HG02885 (cell line): ENCODE measurements at regions not wholly inside any gene's neighbourhood (a gene's known extent, or its start where the extent isn't known, plus 50 kb on each side); places are given as distances from the start of the nearest gene placed in this dataset.

Experiments used
- ATAC-seq: cut with Tn5 transposase; IDR thresholded peaks from one replicate; pipeline ENCODE4 v1.9.1; 2021; ENCODE audit warnings: mild to moderate bottlenecking; ENCODE audit not compliant: unreplicated experiment, poor library complexity

DNA sequence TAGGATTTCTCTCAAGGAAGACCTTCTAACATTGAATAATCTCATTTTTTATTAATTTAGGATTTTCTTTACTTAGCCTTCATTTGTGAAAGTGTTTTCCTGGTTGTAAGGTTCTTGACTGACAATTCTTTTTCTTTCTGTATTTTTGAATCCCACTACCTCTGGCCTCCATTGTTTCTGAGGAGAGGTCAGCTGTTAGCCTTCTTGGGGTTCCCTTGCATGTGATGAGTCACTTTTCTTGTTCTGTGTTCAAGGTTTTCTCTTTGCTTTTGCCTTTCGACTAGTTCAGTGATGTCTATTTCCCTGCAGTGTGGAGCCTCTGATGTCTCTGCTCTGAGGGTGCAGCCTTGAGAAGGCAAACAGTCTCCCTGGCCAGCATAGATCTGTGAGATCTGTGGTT lies 304.1 kb upstream of the ZNF32 start:
- no peak for ATAC-seq

DNA sequence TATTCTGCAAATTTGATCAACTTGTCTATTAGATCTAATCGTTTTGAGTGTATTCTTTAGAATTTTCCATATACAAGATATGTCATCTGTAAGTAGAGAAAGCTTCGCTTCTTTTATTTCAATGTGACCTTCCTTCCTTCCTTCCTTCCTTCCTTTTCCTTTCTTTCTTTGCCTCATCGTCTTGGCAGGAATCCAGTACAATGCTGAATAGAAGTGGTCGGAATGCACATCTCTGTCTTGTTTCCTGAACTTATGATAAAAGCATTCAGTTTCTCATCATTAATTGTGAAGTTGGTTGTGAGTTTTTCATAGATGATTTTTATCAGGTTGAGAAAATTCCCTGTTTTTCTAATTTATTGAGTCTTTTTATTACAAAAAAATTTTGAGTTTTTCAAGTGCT lies 300.7 kb upstream of the ZNF32 start:
- no peak for ATAC-seq

DNA sequence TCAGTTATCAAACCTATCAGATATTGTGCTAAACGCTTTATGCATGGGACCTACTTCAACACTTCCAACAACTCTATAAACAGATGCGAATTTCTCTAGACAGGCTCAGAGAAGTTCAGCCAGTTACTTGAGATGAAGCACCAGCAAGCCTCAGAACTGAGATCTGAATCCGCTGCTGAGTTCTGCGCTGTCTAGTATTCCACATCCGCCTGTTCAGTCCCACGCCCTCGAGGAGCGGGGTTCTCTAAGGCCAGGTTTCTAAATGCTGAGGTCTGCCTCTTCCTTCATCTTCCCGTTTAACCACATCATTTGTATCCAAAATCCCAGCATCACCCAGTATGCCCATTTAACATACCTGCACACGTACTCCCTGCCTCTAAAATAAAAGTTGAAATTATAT lies 297.8 kb upstream of the ZNF32 start:
- no peak for ATAC-seq

DNA sequence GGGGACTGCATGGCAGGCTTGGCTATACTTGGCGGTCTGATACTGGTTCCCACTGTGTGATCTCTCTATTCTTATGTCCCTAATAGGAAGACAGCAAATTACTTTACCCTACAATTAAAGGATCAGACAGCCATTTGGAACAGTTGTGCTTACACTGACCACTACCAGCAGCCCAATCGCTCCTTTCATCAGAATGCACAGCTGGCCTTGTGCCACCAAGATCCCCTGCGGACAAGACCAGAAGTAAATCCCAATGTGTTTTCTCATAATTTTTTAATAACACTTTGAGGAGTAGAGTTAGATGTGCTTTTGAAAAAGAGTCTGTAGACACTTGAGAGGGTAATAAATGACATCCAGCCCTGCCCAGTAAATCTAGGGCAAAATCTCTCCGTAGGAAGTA lies 297.2 kb upstream of the ZNF32 start:
- ATAC-seq = no peak

DNA sequence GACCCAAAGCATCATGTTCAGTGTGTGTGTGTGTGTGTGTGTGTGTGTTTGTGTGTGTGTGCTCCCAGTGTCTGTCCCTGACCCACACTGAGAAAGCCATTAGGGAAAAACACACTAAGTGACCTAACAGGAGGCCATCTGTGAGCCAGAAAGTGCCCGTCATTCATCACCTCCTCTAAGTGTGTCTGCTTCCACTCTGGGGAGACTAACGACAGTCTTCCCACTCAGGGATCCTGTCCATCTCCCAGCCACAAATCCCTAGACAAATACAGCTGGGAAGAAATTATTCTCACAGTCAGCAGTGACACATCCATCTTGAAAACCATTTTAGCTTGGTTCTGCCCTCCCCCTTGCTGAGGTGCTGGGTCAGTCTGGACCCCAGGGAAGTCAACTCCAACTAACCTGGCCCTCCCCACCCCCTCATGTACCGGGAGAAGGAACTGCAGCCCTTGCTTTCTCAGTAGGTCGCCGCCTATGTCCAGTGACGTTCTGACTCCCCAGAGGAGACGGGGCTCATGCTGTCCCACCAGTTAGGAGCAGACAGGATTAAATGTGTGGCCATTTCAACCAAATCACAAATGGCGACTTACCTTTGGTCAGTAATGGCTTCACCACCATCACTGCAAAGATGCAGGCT lies 296.5 kb upstream of the ZNF32 start:
- no peak for ATAC-seq

DNA sequence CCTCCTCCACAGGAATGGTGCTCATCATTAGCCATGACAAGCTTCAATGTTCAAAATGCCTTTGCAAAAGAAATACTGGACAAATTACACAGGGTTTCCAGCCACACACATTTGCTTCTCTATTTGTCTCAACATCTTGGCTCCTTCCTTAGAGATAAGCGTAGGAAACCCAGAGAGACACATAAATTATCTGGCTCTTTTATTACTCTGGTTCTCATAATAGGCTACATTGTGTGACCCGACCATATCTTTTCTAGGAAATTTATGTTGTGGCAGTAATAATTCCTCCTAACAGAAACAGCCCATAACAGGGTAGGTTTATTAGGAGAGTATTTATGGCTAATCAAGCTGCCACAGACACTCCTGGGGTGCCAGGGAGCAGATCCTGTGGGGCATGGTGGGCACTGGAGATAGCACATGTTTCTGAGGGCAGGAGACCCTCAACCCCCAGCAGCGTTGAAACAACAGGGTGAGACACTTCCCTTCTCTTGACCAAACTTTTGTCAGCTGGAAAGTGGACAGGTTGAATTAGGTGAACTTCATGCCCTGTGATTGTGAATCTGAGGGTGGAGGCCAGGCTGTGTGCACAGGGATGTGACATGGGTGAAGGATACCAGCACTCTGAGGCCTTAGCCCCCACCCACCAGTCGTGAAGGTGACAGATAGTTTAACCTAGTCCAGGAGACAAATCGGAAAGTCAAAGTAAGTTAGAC lies 295.9 kb upstream of the ZNF32 start:
- ATAC-seq = no peak

DNA sequence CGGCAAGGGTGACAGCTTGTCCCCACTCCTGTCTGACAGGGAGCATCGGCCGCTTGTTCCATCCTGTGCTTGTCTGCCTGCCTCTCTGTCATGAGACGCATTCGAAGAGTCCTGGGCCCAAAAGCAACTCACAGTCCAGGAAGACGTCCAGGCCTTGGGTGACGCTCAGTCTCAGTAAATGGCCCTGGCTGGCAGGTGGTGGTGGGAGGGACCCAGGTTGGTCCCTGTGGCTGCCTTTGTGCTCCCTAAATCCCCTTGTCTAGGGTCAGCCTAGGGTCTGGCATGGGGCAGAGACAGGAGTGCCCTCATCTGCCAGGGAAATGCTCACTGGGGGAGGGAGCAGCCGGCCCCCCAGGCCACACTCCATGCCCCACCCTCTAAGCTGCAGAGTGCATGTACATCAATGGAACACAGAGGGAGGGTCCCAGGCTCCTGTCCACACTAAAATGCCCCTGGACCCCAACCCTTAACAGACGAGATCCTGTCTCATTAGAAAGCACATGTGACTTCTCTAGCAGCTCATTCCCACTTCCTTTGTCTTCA lies 295.2 kb upstream of the ZNF32 start:
- ATAC-seq = no peak

DNA sequence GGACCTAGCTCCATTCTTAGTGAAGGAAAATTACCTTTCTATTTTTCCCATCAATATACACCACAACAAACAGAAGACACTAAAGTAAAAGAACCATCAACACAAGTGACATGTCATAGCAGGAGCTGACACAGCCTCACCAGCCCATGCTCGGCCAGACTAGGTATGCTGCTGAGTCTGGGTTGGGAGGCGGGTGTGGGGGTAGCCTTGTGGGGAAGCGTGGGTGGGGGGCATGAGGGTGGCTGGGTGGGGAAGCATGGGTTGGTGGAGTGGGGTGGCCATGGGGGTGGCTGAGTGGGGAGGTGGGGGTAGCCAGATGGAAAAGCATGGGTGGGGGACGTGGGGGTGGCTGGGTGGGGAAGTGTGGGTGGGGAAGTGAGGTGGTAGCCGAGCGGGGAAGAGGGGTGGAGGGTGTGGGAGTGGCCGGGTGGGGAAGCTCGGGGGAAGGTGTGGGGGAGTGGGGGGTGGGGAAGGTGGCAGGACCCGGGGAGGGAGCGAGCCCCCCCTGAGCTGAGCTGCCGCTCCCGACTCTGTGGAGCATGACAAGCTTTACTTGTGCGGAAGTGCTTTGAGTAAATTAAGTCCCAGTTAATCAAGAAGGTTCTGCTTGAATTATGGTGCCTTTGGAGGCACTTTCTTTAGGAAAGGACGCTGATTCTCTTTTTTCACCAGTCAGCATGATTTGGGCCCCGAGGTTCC lies 294.6 kb upstream of the ZNF32 start:
- no peak for ATAC-seq

DNA sequence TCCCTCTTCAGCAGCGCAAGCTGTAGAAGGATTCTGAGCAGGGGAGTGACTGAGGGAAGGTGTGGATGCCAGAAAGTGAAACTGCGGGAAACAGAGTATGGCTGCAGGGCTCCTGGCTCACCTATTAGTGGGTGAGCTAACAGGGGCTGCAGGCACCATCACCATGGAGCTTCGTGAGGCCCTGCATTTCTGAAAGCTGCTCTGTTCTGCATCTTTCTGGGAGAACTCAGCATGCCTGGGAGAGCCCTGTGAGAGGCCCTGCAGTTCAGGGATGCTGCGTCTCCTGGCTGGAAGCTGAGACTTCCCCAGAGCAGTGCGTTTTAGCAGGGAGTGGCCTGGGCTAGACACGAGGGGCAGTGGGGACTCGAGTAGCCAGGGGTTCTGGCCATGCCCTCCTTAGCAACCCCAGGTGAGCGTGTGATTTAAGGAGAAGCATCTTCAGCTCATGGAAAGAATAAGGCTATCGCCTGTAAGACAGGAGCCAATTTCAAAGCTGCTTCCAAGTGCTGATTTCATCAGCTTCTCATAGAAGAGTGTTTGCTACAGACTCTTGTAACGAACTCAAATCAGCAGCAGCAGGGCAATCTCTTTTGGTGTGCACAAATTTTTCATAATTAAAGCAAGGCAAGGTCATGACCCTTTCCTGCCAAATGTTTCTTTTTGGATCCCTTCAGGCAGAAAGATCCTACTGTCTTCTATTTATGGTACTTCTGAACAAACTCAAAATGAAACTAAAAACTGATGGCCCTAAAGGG lies 293.6 kb upstream of the ZNF32 start:
- no peak for ATAC-seq

DNA sequence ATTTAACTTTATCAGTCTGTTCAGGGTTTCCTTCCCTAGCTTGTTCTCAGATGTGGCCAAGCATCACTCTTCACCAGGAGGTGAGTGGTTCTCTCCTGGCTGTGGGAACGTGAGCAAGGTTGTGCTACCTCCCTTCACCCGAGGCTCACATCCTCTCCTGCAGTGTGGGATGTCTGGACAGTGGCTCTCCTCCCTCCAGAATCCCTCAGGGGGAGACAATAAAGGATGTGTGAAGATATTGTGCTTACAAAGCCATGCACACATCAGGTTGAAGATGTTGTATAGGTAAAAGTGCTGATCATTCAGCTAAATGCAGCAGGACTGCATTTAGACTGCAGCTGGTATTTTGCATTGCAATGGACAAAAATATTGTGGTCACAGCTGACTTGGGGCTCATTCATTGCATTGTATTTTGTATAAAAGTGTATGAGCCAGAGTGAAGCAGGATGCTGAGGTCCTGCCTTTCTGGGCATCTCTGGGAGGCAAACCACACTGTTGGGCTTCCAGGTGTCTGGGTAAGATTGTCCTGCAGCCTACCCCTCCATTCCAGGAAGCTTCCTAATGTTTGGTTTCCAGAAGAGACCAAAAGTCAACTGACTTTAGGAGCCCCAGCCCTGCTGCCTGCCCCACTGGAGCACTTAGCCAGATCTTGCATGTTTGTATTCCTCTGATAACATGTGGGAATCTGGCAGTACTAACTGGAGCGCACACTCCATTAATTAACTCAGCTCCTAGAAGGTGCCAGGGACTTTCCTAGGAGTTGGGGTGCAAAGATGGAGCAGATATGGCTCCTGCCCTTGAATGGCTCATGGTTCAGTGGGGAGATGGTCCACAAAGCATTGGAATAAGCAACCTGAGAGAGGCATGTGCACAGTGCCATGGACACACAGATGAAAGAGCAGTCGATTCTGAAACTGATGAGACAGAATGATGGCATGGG lies 292.5 kb upstream of the ZNF32 start:
- no peak for ATAC-seq

DNA sequence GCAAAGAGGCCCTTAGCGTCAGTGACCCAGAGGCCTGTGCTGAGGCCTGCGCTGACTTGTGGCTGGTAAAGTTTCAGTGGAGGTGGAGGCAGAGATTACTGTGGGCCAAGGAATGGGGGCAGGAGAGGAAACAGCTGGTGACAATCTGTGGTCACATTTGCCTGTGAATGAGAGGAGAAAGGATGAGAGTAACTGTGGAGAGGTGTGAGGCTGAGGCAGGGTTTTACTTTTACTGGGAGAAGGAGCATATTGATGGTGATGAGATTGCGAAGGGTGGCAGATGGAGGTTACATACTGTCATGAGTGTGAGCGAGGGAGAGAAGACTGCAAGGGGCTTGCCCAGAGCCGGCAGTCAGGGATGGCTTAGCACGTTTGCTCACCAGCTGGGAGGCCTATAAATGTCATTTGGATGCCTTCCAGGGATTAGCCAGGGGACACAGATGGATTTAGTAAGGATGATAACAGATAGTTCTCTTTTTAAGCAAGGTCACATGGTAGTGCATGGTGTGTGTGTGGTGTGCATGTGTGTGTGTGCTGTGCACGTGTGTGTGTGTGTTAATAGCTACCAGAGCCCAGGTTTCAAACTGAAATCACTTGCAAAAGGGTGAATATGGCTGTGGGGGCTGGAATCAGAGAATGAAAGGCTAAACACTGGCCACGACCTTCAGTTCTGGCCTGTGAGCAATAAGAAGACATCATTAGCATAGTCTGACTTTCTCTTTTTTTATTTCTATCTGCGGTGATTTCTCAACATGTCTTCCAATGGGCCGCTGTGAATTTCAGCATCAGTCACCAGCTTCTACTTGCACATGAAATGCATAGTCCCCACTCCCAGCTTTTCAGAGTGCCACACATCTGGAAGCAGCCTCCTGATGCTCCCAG lies 291.5 kb upstream of the ZNF32 start:
- peak; percentile 56 for ATAC-seq

DNA sequence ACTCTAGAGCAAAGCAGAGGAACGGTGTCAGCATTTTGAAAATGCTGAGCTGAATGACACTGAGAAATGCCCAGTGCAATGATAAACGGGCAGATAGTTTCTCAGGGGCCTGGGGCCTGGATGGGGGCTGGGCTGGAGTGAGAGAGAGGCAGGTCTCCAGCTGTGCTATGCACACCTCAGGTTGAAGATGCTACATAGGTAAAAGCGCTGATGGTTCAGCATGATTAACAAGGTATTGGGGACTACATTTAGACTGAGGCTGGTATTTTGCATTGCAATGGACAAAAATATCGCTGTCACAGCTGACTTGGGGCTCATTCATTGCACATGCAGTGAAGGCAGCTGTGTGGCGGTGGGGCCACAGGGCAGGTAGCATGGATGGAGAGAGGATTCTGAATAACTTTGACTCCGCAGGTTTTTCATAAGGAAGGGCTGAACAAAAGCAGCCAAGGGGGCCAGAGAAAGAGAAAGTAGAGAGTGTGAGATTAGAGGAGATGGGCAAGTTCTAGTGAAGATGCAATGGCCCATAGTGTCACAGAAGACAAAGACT lies 290.8 kb upstream of the ZNF32 start:
- ATAC-seq = peak; percentile 28

DNA sequence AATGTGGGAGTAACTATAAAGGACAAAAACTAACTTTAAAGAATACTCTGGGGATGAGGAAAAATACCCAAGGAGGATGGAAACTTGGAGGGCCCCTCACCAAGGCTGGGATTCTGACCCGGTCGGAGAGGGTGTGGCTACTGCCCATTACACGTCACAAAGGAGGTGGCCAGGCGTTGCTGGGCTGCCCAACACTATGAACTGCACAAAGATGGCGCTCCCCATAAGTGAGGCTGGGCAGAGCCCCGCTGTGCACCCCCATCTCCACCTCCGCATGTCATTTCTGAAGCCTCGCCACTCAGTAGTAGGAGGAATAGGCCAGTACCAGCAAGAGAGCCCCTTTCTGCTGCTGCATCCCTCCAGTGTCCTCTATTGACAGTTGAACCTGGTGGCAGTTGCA lies 290.1 kb upstream of the ZNF32 start:
- no peak for ATAC-seq

DNA sequence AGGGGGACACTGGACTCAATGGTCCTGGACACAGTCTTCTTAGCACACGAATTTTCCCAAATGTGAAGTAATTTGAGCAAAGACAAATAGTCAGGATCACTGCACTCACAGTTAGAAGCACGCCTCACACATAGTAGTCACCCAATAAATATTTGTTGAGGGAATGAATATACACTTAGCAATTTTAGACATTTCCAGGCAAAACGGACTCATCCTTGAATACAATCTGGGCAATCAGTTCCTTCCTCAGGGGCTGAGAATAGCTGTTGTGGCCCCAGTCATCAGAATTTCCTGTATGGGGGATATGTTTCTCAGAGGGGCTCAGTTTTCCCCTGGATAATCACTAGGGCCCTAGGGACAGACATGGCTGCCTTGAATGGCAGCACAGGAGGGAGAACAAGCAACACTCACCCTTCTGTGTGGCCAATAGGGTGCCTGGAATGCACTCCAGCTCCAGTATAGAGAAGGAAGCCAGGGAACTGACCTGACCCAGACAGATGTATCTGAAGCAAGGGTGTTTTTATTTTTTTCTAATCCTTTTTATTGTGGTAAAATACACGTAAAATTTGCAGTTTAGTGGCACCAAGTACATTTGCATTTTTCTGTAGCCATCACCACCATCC lies 282.7 kb upstream of the ZNF32 start:
- no peak for ATAC-seq

DNA sequence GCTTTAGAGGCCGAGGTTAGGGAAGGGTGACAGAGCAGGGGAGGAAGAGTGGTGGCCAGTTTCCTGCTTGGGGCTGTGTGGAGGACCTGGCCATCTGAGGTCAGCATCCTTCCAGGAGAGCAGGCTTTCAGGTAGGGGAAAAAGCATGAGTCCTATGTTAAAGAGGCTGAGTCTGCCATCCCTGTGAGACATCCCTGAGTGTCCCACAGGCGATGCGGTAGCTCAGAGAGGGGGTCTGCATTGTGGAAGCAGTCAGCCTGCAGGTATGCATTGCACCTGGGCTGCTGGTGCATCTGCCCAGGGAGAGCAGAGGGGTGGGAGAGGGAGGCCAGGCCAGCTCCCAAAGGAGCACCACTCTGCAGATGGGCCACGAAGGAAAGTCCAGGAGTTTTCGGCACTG lies 282.1 kb upstream of the ZNF32 start:
- ATAC-seq = no peak

DNA sequence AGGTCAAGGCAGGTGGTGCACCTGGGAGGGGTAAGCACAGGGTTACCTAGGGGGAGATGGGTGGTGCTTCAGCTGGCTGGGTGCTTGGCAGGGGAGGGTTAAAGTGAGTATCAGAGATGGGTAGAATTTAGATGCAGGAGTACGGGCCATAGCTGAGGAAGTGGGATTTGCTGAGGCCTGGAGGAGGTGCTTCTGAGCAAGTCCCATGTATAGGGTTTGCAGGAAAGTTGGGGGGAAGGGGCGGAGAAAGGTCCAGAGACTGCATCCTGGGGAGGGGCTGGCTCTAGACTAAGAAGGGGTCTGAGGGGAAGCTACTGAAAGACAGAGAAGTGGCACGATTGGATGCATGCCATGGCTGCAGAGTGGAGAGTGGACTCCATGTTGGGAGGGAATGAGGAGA lies 281.6 kb upstream of the ZNF32 start:
- ATAC-seq = no peak

DNA sequence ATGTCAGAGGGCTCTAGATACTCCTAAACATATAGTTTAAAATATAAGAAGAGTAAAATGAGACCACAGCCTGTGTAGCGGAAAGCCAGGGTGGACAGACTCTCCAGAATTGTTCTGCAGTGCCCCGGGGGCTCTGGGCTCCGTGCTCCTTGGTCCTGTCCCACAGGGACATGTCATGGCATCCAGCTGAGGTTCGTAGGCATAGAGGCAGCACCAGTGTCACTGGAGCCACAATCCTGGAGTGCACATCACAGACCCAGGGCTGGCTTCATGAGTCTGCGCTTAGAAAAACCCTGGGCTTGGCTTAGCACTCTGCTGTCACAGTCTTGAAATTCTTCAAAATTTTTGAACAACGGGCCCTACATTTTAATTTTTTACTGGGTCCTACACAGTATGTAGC lies 280.4 kb upstream of the ZNF32 start:
- no peak for ATAC-seq

DNA sequence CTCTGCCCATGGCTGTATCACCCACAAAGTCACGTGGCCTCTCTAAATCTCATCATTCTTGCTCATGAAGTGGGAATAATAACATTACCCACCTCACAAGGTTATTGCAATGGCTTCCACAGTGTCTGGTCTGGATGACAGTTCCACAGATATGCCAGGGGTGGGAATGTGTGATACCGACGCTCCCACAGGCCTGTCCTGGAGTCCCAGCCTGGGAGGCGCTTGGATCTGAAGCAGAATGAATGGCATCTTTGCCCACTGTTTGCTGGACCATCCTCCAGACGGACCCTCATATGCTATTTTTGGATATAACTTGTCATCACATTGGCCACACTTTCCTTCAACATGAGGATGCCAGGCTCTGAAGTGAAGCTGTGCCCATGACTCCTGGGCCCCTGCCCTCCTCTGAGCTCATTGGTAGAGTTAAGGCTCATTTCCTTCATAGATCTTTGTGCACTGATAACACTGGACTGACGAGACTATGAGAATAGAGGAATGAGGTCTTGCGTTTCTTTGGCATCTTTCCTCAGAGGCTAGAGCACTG lies 279.8 kb upstream of the ZNF32 start:
- no peak for ATAC-seq
